ENCODE measurements at regions not wholly inside any gene's neighbourhood (a gene's known extent, or its start where the extent isn't known, plus 50 kb on each side); places are given as distances from the start of the nearest gene placed in this dataset.
"Not testable (repeated sequence)": the region's sequence is repeated elsewhere in the genome, so short reads cannot be mapped to it uniquely, and the experiment has no call there.

- not testable (repeated sequence) for TF ChIP-seq CTCF (IDR thresholded peaks at IDR 0.05; ENCODE audit: low read depth, low read length); POLR2A (IDR thresholded peaks at IDR 0.05; ENCODE audit: extremely low read depth, insufficient read length); MAX (IDR thresholded peaks at IDR 0.05; ENCODE audit: low read depth, low read length)
Measured at GRCh38 chr1:149229813-149230212, 126.5 kb upstream of the NBPF9 start.
